Sciatic nerve (tissue), 2 donors: ENCODE measurements at regions not wholly inside any gene's neighbourhood (a gene's known extent, or its start where the extent isn't known, plus 50 kb on each side); places are given as distances from the start of the nearest gene placed in this dataset.
"Not testable (repeated sequence)": the region's sequence is repeated elsewhere in the genome, so short reads cannot be mapped to it uniquely, and the experiment has no call there.

ENCODE experiments used
- ATAC-seq: fragments of 200-7000 bp; cut with Tn5 transposase; one replicate; pipeline ENCODE4 v1.9.1; 2020; ENCODE audit warnings: mild to moderate bottlenecking, moderate library complexity
- DNase-seq: peaks from one replicate; pipeline ENCODE4 v3.0.0-alpha.2; 2020; ENCODE audit warnings: low spot score
- intact Hi-C: fragments of 100-400 bp; cut with DNase I; formaldehyde crosslinking; loops from one replicate; pipeline ENCODE4 v1.14.2; 2022
- donor health status: DM: no; HTN: no; CAD: no.
- donor health status: DM: no; HTN: no; CAD: no.

DNA sequence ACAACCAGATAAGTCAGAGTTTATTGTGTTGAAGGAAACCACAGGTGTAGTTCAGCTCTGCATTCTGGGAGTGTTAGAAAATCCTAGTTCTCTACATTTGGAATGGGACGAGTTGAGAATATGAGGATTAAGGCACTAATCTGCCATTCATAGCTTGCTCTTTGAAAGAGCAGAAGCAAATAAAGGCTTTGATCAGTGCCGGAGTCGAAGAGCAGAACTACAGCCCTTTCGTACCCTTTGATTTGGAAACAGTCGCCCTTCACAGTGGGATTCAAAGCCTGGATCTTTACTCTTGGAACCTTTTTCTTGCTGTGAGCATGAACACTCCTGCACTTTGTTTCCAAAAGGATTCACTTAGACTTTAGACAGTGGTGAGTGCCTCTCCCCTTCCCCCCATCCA, 523.9 kb upstream of the POU3F2 start:
- intact Hi-C loops, result no loop called here
- ATAC-seq (no peak), DNase-seq (no peak)

DNA sequence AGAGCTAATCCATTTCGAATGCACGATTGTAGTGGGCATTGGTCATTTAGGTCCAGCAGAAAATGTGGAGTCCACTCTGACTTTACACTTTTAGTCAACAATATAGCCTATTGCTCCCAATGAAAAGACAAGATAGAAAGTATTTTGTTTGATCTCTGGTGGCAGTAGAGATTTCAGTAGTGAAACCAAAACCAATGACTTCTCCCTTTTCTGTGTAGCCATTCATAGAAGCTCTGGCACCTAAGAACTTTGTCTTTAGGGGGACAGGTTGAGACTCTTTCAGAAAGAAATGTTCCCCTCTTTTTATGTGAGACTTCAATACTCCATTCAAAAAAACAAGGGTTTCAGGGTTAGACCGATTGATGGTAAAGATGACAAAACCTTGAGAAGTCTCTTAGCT, 510.8 kb upstream of the POU3F2 start:
- ATAC-seq (no peak), DNase-seq (no peak)
- intact Hi-C loops, result loop anchor here (5.0 kb wide), 1 partner anchor 1006 kb away; no protein-coding TSS in a partner anchor

DNA sequence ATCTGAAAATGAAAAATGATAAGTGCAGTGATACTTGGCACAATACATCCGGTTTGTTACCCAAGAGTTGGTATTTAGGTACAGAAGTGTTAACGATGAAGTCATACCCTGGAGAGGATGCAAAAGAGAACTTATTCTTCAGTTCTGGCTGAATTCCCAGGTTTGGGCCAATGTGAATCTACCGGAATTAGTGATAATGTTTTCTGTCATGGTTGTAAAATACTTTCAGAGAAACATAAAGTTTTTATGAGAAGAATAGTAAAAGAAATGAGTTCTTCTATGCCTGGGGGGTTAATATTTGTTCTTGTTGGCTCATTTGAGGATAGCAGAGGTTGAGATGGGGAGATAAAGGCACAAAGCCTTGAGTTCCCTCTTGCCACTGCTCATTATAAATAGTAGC, 509.9 kb upstream of the POU3F2 start:
- DNase-seq (no peak), ATAC-seq (no peak)
- intact Hi-C loops, result loop anchor here (5.0 kb wide), 1 partner anchor 1007 kb away; no protein-coding TSS in a partner anchor

DNA sequence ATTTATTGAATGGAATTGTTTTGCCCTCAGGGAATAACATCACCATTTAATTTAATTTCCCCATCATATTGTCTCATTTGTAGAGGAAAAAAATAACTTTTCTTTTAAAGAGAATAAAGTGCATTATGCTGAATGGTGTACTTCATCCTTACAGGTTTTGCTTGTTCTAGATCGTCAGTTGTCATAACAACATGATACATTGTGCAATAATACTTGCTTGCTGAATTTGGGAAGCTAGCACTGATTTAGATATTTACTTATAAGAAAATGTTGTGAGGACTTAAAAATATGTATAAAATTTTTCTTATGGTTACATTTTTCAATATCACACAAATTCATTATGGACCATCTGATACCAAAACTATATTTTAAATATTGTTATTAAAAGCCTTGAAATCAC, 509.0 kb upstream of the POU3F2 start:
- ATAC-seq (no peak), DNase-seq (no peak)
- intact Hi-C loops, result no loop called here

DNA sequence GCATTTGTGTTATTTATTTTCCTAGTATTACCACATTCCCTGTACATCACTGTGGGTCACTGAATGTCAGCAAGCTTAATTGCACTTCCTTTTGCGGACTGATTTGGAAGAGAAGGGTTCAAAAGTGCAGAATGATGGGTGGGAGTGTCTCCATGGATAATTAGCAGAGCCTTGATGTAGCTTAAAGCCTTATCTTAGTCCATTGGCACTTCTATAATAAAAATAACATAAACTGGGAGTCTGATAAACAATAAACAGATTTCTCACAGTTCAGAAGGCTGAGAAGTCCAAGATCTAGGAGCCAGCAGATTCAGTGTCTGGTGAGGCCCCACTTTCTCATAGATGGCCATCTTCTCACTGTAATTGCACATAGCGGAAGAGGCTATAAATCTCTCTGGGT, 501.1 kb upstream of the POU3F2 start:
- intact Hi-C loops, result no loop called here

DNA sequence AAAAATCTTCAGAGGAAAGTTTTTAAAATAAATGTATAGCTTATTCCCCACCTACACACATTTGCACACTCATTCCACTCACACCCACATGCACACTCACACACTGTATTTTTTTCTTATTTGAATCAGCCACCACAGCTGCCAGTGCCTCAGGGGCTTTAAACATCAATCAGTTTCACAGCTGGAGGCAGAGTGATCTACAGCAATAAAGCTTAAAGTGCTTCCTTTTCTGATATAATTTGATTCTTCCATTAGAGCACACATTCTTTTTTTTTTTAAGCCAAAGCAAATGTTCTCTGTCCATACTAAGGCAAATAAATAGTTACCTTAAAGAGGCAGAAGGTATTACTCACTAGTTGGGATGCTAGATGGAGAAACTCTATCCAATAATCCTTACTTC, 498.8 kb upstream of the POU3F2 start:
- ATAC-seq (no peak), DNase-seq (no peak)
- intact Hi-C loops, result no loop called here

More for the DNA sequence above, 501.1 kb upstream of the POU3F2 start:
- no peak for DNase-seq
- no peak for ATAC-seq

DNA sequence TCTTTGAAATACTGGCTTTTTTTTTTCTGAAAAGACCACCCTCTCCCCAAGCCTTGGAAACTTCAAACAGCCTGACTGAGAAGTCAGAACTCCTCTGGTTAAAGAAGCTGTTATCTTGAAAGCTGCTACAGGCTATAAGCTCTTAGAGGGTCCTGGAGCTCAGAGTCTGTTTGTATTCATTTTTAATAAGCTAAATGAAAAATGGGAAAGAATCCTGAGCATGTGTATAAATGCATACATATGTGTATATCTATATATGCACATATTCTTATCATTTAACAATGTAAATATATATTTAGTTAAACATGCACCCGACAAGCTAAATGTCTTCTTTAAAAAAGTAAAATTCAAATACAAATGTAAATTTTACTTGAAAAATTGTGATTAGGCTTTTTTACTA, 494.9 kb upstream of the POU3F2 start:
- ATAC-seq (no peak), DNase-seq (no peak)
- intact Hi-C loops, result no loop called here

DNA sequence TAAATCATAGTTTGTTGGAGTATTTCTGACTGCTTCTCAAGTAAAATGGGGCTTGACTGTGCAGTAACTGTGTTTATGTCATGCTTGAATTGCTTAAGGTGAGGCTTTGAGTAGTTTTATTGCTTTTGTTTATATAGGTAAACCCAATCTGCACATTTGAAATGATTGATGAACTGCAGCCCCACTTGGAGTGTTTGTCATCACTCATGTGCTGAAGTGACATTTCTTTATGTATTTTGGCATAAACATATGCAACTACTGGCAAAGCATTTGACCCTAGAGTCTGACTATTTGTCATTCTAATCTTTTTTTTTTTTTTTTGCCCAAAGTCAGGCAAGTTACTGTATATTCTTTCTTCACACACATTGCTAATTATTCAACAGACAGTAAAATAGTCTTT, 491.4 kb upstream of the POU3F2 start:
- ATAC-seq (no peak), DNase-seq (no peak)
- intact Hi-C loops, result no loop called here

DNA sequence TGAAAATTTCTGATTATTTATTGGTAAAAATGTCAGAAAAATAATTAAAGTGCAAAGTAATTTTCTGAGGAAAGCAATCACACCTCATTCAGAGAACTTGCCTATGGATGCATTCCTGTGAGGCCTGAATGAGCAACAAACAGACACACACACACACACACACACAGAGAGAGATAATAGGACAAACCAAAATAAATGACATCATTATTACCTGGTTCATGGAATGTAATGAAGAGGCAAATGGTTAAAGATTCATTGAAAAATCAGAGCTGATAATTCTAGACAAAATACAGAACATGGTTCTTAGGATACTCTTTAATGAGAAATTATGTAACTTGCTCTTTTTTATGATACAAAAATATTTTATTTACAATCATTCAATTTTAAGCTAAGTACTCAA, 490.6 kb upstream of the POU3F2 start:
- DNase-seq, result no peak
- intact Hi-C loops, result no loop called here
- no peak for ATAC-seq

DNA sequence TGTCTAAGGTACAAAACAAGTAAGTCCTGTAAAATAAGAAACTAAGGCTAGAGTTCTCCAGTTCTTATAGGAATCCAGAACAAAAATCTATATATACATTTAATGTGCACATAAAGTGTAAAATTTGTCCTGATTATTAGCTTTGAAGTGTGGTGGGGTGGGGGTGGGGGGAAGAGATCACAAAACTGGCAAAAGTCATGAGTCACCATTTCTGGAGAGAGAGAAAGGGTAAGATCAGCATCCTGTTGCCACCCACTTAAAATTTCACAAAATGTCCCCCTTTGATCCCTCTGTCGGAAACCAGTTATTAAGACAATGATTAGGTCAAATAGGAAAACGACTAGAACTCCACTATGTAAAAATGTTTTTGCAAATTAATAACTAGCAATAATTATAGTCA, 482.0 kb upstream of the POU3F2 start:
- ATAC-seq (no peak), DNase-seq (no peak)
- intact Hi-C loops, result no loop called here

DNA sequence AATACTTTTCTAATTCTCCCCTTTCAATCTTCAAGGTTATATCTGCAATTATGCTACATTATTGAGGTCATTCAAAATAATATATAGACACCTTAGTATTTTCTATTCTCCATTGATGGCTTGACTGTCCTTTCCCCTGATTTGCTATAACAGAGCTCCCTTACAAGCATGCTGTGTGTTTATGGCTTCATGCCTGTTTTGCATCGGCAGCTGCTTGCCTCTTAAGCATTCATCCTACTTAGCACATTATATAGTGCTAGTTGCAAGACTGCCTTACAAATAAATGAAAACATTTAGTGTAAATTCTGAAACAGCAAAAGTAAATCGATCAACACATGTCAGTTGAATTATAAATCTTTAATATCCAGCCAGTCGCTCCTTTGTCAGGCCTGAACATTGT, 476.2 kb upstream of the POU3F2 start:
- intact Hi-C loops, result no loop called here
- ATAC-seq (no peak), DNase-seq (no peak)

DNA sequence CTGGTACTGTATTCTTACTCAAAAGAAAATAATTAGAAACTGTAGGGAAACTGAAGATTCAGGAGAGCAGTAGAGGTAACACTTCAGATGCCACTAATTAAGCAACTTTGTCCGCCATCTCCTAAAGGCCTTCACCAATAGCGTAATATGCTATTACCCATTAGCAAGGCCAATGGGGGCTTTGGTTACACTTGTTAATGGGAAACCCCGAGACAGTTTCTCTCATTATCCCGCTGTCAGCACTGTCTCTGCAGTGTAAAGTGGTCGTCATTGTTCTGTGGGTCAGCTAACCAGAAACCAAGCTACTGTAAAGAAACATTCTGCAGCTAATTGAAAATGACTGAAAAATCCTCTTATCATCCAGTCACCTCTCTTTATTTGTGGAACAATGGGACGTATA, 468.0 kb upstream of the POU3F2 start:
- no peak for ATAC-seq
- intact Hi-C loops, result no loop called here
- DNase-seq, result no peak

DNA sequence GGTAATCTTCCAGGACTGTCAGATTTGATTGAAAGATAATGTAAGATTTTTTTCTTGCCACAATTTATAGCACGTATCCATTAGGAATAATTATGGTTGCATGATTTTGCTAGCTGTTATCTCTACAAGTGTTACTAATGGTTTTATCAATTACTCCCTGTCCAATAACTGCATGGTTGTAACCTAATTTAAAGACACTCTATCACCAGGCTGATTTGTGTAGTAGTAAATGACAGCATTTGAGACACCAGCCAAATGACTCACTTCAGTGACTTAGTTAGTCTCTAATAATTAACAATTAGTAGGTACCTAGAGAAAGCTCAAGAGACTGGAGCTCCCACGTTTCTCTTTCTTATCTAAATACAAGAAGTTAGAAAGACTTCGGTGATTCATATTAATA, 453.8 kb upstream of the POU3F2 start:
- ATAC-seq, result no peak
- no peak for DNase-seq
- intact Hi-C loops, result no loop called here

DNA sequence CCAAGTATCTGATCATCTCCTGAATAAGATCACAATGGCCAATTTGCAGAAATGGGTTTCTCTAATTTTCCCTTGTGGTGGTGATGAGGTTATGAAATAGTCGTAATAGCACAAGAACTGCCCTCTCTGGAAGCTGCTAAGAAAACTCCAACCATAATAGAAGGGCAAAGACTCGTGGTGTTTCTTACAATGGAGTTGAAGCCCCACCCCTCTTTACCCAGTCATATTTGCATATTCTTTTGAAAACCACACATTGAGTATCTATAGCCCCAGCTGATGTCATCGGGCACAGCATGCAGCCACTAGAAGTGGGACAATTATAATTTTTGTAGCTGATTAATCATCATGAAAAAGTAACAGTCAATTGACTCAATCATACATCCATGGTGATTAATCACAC, 452.1 kb upstream of the POU3F2 start:
- ATAC-seq (no peak), DNase-seq (no peak)
- intact Hi-C loops, result no loop called here

DNA sequence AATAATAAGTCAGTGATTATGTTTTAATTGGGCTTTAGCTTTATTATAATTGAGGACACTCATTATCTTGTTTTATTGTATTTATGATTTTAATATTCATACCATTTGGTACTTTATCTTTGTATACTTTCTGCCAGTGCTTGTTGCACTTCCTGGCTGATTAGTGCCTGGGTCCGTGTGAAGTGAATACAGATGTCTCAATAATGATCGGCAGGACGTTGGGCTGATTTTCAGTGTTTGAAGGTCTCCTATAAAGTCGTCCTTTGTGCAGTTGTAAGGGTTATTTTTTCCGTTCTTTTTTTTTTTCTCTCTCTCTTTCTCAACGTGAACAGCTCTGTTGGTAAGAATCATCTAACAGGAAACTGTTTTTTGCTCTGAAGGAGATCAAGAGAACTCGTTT, 450.0 kb upstream of the POU3F2 start:
- intact Hi-C loops, result no loop called here

DNA sequence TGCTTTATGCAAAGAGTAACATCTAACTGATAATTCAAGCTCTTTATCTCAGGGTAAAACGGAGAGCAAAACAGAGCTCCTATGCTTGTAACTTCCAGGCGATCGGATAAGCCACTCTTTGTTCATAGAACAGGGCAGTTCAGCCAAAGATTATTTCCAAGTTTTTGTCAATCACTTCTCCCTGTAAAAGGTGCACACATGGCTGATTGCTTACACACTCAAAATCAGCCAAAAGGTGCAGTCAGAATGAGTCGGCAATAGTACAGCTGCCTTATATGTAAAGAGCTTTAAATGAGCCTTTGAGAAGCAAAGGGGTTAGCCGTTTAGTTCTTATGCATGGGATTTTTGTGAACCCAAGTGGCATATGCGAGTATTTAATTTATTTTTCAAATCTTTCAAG, 449.6 kb upstream of the POU3F2 start:
- DNase-seq, result no peak
- ATAC-seq, result no peak
- intact Hi-C loops, result no loop called here

More for the DNA sequence above, 450.0 kb upstream of the POU3F2 start:
- ATAC-seq, result no peak
- DNase-seq, result no peak

DNA sequence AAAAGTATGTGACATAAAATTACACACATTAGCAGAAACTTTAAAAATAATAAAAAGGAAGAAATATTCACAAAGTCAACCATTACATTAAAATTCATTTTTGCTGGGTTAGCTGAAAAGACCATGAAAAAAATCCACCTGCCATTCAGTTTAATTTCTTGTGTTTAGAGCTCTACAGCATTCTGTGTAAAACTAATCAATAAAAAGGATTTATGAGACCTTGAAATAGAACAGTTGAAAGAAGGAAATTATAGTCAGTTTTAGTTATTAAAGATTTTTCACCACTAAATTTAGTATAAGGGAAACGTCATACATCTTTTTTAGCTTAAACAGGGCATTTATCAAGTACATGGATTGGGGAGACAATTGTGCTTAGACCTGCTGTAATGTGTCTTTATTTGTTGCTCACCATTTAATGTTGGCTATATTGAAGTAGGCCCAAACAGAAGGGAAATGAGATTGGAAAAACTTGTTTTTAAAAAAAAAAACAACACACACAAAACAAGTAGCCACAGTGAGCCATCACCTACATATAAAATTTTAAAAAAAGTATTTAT, 438.7 kb upstream of the POU3F2 start:
- ATAC-seq, result no peak
- intact Hi-C loops, result no loop called here
- DNase-seq, result no peak

DNA sequence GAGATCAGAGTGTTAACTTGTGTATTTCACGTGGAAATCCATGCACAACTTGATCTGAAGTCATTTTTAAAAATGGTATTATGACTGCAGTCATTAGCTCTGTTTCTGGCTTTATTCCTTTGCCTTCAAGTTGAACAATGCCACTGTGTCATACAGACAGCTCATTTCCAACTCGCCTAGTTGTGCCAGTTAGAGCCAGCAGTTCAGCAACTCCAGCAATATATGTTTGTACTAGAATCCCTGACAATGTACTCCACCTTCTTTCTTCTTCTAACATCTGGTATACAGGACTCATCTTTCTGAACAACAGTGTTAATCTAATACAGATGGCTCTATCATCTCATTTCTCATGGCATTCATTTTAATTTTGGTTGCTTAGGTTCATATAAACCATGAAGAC, 418.3 kb upstream of the POU3F2 start:
- DNase-seq (no peak), ATAC-seq (no peak)
- intact Hi-C loops, result no loop called here

DNA sequence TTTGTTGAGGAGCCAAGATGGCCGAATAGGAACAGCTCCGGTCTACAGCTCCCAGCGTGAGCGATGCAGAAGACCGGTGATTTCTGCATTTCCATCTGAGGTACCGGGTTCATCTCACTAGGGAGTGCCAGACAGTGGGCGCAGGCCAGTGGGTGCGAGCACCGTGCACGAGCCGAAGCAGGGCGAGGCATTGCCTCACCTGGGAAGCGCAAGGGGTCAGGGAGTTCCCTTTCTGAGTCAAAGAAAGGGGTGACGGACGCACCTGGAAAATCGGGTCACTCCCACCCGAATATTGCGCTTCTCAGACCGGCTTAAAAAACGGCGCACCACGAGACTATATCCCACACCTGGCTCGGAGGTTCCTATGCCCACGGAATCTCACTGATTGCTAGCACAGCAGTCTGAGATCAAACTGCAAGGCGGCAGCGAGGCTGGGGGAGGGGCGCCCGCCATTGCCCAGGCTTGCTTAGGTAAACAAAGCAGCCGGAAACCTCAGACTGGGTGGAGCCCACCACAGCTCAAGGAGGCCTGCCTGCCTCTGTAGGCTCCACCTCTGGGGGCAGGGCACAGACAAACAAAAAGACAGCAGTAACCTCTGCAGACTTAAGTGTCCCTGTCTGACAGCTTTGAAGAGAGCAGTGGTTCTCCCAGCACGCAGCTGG, 417.7 kb upstream of the POU3F2 start:
- intact Hi-C loops, DNase-seq, ATAC-seq: not testable (repeated sequence)

DNA sequence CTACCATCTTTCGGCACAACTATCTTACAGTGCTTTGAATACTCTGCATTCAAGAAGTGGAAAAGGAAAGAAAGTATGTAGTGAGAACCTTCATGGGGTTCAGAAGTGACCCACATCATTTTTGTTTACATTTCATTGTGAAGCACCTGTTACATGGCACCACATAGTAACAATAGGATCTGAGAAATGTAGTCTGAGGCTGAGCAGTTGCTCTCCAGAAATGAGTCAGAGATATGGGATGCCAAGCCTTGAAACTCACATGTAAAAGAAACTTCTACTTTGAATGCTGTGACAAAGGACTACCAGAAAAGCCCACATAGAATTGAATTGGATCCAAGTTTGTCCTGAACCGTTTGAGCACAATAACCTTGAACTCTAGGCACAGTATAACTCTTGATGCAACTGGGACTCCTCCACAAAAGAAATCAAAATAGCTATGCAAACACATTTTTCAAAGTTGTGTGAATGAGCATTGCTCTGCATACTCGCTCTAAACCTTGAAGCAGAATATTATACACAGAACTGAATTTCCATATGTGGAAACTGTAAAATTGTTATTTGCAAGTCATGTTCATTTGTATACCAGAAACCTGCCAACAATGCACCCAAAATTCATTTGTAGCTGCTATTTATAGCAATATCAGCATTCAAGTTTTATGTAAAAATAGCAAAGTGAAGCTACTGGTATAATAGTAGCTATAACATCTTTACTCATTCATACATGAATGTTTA, 400.9 kb upstream of the POU3F2 start:
- DNase-seq (no peak), ATAC-seq (no peak)
- intact Hi-C loops, result no loop called here

DNA sequence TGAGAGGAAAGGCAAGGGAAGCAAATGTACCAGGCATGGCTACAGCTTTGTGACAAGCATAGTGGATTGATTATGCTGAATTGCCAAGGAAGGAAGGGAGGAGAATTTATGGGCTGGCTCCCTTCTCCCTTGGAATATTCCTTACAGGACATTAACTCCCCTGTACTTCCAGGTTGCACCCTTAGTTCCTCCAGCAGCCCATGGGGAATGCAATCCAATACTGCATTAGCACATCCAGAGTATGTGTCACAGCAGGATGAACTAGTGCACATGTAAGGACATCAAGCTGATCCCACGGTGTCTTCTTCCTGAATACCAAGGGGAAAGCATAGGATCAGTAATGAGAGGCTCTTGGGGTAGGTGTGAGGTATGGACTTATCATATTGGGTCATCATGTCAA, 390.7 kb upstream of the POU3F2 start:
- ATAC-seq (no peak), DNase-seq (no peak)
- intact Hi-C loops, result no loop called here
